ENCODE measurements at regions not wholly inside any gene's neighbourhood (a gene's known extent, or its start where the extent isn't known, plus 50 kb on each side); places are given as distances from the start of the nearest gene placed in this dataset.

DNA sequence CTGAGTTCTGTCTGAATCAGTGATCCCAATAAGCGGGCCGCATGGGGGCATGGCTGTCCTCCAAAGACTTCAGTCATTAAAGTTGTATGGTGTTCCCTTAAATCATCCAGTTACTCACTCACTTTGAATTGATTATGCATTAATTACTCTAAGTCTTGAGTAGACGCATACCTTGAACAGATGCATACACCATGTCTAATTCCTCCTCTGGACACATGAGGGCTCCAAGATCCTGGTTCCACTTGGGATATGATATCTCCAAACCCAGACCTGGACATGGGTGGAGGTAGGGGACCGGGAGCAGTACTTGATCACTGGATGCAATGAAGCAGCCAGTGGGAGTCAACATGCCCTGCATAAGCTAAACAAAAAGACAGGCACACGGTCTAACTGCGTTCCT lies 204.5 kb downstream of the FNDC1 start:
- no peak for TF ChIP-seq POLR2A (IDR thresholded peaks at IDR 0.05)
- no peak for TF ChIP-seq POLR2AphosphoS5 (IDR thresholded peaks at IDR 0.05)
- TF ChIP-seq, protein P1, sequence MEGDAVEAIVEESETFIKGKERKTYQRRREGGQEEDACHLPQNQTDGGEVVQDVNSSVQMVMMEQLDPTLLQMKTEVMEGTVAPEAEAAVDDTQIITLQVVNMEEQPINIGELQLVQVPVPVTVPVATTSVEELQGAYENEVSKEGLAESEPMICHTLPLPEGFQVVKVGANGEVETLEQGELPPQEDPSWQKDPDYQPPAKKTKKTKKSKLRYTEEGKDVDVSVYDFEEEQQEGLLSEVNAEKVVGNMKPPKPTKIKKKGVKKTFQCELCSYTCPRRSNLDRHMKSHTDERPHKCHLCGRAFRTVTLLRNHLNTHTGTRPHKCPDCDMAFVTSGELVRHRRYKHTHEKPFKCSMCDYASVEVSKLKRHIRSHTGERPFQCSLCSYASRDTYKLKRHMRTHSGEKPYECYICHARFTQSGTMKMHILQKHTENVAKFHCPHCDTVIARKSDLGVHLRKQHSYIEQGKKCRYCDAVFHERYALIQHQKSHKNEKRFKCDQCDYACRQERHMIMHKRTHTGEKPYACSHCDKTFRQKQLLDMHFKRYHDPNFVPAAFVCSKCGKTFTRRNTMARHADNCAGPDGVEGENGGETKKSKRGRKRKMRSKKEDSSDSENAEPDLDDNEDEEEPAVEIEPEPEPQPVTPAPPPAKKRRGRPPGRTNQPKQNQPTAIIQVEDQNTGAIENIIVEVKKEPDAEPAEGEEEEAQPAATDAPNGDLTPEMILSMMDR (IDR thresholded peaks at IDR 0.05 in 8 of 11, conservative IDR thresholded peaks at IDR 0.05 in 3 of 11), result no peak
- Histone ChIP-seq H3K4me3 (no peak overlapping the region), H3K9me3 (peaks cover 0 to 22% (median 20%) of the 10 kb centered on the region in 8 donors), H3K36me3 (no peaks in the 10 kb centered on the region), H3K4me1 (no peaks in the 10 kb centered on the region), H3K27ac (no peak overlapping the region), H3K27me3 (replicated peaks in 1 of 7) (peaks cover 0 to 5% (median 0%) of the 10 kb centered on the region in 7 donors)
- intact Hi-C loops (cut with DNase I; ENCODE audit: low total_unique reads), result no loop called here
- 85 to 94% (median 91%) methylated on average over 6 of the region's 6 CpGs for whole genome bisulfite sequencing, 5 donors
- no peak for DNase-seq

DNA sequence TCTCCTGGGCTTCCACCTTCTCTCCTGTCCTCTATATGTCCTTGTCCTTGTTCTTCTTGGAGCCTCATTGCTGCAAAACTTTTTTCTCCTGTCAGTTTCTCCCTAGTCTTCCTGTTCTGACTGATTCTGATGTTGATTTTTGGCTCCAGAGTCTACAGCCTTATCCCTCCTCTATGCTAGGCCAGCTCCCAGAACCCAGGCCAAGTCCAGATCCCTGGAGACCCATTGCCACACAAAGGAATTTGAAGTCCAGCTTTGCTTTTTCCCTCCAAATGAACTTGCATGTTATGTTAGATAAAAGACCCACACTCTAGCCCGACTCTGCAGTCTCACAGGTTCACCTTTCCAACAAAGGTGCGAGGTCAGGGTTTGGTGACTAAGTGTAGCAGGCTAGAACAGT lies 203.1 kb downstream of the FNDC1 start:
- DNase-seq, result no peak
- no peak overlapping the region for H3K27ac ChIP-seq

GRCh38 chr6:159360306-159360705 lies 191.1 kb downstream of the FNDC1 start:
- WGBS, 5 donors, result 78 to 89% (median 81%) methylated on average over 4 of the region's 4 CpGs

More for the DNA sequence above, 203.1 kb downstream of the FNDC1 start:
- WGBS, 5 donors, result 75 to 87% (median 85%) methylated on average over 2 of the region's 2 CpGs
- Histone ChIP-seq H3K4me1 (no peaks in the 10 kb centered on the region), H3K36me3 (no peaks in the 10 kb centered on the region), H3K27me3 (replicated peaks in 1 of 7) (peaks cover 0 to 5% (median 0%) of the 10 kb centered on the region in 7 donors), H3K9me3 (peaks cover 0 to 28% (median 20%) of the 10 kb centered on the region in 8 donors), H3K4me3 (no peak overlapping the region)
- intact Hi-C loops (cut with DNase I; ENCODE audit: low total_unique reads), result no loop called here
- TF ChIP-seq, protein P1 (IDR thresholded peaks at IDR 0.05 in 8 of 11, conservative IDR thresholded peaks at IDR 0.05 in 3 of 11), result no peak
- TF ChIP-seq POLR2A (IDR thresholded peaks at IDR 0.05) (no peak), POLR2AphosphoS5 (IDR thresholded peaks at IDR 0.05) (no peak)

DNA sequence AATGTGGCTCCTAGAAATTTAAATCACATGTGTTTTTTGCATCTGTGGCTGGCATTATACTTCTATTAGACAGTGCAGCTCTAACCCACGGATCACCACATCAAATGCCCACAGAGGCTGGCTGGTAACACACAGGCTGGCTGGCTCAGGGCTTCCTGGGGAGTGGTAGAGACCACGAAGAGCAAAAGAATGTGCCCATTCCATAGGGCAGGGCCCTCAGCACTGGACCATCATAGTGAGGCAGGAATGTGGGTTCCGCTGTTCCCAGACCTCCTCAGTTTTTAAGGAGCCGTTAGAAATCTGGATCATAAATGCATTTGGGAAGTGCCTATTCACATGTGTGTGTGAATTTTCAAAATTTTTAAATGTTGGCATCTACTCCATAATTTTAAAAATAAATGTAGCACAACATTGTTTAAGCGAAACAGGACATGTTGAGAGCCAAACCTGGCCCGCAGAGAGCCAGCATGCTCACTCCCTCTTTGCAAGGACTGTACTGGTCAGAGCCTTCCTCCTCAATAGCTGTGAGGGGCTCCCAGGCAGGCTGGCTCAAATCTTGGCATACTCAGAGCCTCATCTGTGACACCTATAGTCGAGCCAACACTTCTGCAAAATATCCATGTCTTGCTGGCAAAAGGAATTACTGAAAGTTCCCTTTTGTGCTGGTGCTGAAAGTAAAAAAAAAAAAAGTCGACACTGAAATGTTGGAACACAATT lies 190.5 kb downstream of the FNDC1 start:
- peaks cover 0 to 5% (median 0%) of the 10 kb centered on the region in 7 donors for H3K27me3 ChIP-seq (replicated peaks in 1 of 7)
- no peaks in the 10 kb centered on the region for H3K4me1 ChIP-seq
- no peak overlapping the region for H3K27ac ChIP-seq
- H3K9me3 ChIP-seq, result no peaks in the 10 kb centered on the region
- TF ChIP-seq POLR2AphosphoS5 (IDR thresholded peaks at IDR 0.05) (no peak), POLR2A (IDR thresholded peaks at IDR 0.05) (no peak)
- TF ChIP-seq, protein P1 (IDR thresholded peaks at IDR 0.05 in 8 of 11, conservative IDR thresholded peaks at IDR 0.05 in 3 of 11), result no peak
- H3K36me3 ChIP-seq, result no peaks in the 10 kb centered on the region
- intact Hi-C loops (cut with DNase I; ENCODE audit: low total_unique reads), result no loop called here
- no peak for DNase-seq
- H3K4me3 ChIP-seq, result no peak overlapping the region
- 68 to 74% (median 71%) methylated on average over 8 of the region's 8 CpGs for WGBS, 5 donors

More at GRCh38 chr6:159360306-159360705, 191.1 kb downstream of the FNDC1 start:
- H3K4me1 ChIP-seq, result no peaks in the 10 kb centered on the region
- peaks cover 0 to 5% (median 0%) of the 10 kb centered on the region in 7 donors for H3K27me3 ChIP-seq (replicated peaks in 1 of 7)
- no peak for DNase-seq
- TF ChIP-seq POLR2A (IDR thresholded peaks at IDR 0.05), result no peak
- TF ChIP-seq, protein P1 (IDR thresholded peaks at IDR 0.05 in 8 of 11, conservative IDR thresholded peaks at IDR 0.05 in 3 of 11), result no peak
- no peak for TF ChIP-seq POLR2AphosphoS5 (IDR thresholded peaks at IDR 0.05)
- intact Hi-C loops (cut with DNase I; ENCODE audit: low total_unique reads), result no loop called here
- no peak overlapping the region for H3K4me3 ChIP-seq
- H3K9me3 ChIP-seq, result peaks cover 0 to 2% (median 0%) of the 10 kb centered on the region in 8 donors
- no peak overlapping the region for H3K27ac ChIP-seq
- H3K36me3 ChIP-seq, result no peaks in the 10 kb centered on the region

Data from spleen (tissue), 11 donors.